GM19395 (cell line): ENCODE measurements at regions not wholly inside any gene's neighbourhood (a gene's known extent, or its start where the extent isn't known, plus 50 kb on each side); places are given as distances from the start of the nearest gene placed in this dataset.

Experiments used
- ATAC-seq: cut with Tn5 transposase; IDR thresholded peaks from one replicate; pipeline ENCODE4 v1.9.1; 2021; ENCODE audit warnings: mild to moderate bottlenecking, moderate library complexity; ENCODE audit not compliant: unreplicated experiment

DNA sequence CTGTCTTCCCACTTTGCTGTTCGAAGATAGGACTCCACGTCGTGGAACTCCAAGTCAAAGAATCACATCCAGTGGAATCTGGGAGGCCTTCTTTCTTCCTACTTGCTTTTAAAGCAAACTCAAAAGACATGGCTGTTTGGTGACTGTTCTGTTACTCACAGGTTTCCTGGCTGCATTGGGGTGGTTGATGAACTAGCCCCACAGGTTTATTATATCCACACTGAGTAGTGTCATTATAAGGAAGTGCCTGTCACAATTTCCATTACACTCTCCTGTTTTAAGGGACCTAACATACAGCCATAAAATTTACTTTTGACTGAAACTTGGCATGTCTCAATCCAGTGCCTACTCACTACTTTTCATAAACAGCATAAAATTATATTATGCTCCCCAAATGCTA, 287.3 kb upstream of the SP4 start:
- ATAC-seq, result no peak

DNA sequence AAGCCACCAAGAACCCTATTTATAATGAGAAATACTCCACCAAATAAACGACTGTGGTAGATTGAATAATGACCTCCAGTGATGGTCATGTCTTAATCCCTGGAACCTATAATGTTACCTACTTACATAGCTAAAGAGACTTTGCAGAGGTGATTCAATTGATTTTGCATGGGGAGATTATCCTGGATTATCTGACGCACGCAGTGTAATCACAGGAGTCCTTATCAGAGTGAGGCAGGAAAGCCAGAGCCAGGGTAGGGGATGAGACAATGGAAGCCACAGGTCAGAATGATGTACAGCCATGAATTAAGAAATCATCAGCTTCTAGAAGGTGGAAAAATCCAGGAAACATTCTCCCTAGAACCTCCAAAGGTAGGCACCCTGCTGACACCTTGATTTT, 286.4 kb upstream of the SP4 start:
- no peak for ATAC-seq

DNA sequence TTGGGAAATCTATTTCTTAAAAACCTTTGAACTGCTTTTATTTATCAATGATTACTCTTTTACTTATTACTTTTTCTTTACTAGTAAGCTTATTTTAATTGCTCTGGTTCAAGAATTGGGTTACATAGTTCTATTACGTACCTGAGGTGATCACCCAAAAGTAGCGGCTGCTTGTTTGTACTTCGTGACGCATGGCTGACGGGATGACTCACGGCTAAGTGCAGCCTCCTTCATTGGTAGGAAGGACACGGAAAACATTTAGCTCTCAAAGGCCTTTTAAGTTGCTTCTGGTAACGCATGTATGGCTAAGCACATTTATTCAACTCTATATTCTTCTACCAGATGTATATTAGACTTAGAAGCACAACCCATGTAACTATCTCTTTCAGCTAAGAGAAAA, 285.8 kb upstream of the SP4 start:
- ATAC-seq, result no peak

DNA sequence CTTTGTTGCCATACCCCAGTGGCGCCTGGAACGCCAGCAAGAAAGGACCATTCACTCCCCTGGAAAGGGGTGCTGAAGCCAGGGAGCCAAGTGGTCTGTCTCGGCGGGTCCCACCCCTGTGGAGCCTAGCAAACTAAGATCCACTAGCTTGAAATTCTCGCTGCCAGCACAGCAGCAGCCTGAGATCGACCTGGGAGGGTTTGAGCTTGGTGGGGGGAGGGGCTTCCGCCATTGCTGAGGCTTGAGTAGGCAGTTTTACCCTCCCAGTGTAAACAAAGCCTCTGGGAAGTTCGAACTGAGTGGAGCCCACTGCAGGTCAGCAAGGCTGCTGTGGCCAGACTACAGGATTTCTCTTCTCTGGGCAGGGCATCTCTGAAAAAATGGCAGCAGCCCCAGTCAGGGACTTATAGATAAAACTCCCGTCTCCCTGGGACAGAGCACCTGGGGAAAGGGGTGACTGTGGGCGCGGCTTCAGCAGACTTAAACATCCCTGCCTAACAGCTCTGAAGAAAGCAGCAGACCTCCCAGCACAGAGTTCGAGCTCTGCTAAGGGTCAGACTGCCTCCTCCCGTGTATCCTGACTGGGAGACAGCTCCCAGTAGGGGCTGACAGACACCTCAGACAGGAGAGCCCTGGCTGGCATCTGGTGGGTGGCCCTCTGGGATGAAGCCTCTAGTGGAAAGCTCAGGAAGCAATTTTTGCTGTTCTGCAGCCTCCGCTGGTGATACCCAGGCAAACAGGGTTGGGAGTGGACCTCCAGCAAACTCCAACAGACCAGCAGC, 281.1 kb upstream of the SP4 start:
- no peak for ATAC-seq

DNA sequence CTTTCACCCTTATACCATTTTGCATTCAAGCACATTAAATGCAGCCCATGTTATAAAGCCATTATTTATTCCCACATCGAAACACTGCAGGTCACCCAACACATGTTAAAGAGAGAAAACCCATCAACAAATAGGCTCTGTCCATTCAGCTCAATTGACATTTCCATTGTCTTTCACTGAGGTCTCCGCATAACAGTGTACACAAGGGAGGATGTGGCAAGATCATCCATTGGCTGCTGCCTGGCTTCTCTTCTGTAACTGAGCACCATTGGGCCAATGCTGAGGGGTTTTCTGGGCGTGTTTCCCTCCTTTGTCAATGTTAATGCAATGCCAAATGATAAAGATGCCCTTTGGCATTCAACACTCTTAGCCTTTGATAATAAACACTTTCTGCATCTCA, 278.1 kb upstream of the SP4 start:
- ATAC-seq, result no peak

DNA sequence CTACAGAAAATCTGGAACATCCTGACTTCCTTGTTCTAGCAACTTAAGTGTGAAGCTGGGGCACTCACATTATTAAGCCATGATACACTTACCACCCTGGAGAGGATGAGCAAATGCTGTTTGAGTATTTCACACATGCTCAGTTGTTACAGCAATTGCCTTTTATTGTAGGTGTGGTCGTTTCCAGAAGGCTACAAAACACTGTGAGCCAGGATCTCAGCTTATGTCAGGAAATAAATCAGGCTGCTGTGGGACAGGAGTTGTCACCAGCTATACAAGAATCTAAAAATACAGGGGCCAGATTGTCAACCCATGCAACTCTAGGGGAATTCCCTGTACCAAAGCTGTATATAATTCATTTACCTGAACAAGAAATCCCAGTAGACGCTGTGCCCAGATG, 273.3 kb upstream of the SP4 start:
- no peak for ATAC-seq

DNA sequence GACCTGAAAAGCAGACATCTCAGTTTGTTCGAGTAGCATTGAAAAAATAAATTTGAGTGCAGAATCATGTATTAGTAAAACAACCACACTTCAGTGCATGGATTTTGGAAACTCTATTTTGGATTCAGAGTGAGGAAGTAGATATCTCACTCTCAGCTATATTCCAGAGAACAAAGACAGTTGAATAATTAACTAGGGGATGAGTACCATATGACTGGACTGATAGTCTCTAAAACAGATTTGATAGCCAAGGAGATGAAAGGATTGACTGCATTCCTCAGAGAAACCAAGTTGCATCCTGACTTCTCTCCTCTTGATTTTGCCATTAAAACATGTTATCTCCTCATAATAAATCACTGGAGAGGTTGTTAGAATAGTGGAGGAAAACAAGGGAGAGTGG, 268.4 kb upstream of the SP4 start:
- ATAC-seq, result no peak

DNA sequence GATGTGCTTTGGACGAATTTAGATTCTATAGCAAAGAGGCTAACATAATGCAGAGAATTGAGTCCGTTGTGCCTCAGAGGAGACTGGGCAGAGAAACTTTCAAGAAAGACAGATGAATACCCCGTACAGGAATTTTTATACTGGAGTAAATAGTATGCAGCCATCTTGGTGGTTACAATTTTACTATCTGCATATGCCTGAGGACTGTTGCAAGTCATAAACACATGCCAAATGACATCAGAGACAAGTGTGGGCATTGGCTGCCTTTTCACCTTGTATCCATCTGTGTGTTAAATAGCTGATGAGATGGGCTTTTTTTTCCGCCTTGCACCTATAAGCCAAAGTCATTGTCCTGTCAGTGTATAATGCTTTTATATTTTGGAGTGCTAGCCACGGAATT, 267.5 kb upstream of the SP4 start:
- ATAC-seq, result no peak

DNA sequence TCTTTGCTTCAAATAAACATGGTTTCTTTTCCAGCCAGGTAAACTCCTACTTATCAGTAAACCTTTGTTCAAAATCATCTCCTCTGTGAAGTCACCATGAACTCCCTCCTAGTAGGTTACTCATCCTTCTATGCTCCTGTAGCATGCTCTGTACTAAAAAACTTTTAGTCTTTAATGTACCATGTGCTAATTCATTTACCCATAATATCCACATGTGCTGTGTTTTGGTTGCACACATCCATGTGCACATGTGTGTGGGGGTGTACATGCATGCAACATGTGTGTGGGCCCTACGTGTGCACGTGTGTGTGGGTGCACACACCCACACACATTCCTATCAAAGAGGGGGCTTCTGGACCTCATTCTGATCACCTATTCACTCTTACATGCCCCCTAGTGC, 259.9 kb upstream of the SP4 start:
- ATAC-seq, result no peak

DNA sequence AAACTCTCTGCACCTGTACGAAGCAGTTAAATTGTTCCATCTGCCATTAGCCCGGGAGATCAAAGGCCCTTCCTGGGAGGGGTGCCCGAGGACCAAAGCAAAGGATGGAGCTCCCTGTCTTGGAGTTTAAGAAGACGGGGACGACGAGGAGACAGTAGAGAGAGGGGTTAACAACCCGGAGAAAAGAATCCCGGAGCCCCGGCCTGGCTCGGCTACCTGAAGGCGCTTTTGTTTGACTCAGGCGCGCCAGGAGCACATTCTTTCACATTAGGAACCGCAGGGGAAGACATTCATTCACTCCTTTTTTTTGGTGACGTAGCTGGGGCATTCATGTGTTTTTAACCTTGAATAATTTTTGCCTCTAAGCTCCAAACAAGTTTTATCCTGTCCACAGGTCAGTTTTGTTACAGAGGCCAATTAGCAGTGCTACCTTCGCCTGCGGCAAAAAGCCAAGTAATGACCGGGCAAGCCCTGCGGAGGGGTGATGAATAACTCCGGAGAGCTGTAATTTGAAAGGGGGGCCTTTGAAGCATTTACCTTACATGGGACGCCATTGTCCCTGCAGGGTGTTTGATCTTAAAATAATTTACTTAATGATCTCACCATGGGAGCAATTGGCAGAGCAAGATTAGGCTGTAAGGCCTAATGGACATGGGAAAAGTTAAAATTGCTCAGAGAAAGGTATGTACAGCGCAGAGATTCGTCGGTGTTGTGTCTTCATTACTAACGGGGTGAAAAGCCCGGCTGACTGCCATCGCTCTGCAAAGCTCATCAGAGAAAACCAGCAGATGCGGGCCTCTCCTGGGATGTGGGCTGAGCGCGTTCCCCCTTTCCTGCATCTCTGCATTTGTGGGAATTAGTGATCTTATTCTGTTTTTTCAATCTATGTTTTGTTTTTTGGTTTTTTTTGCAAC, 258.0 kb upstream of the SP4 start:
- no peak for ATAC-seq

DNA sequence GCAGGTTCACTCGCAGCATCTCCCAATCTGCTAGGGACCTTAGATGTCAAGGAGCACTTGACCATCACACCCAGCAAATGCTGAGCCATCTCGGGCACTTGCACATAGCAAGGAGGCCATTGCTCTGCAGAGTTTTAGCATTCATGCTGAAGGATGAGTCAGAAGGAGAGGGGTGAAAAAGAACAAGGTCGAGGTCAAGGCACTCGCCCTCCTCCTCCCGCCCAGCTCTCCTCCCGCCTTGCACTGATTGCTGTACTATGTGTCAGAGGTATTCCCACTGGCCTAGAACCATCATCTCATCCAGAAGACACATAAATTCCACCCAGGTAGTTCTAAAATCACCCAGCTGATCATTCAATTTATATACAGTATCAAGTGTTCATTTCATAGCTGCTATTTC, 255.1 kb upstream of the SP4 start:
- ATAC-seq, result no peak

DNA sequence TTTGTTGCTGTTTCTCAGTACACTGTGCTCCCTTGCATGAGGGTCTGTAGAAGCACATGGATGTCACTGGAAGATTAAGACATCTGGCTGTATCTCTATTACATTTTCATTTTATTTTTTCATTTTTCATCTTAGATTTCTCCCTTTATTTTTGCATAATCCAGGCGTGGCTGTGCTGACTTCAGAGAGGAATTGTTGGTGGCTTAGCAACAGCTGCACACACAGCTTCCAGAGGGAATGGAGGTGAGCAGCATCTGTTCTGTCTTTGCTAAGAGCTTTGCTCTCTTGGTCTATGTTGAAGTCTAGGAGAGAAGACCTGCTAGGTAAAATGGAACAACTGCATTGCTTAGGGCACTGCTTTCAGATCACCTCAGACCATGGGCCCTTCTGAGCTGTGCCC, 254.4 kb upstream of the SP4 start:
- ATAC-seq, result no peak

DNA sequence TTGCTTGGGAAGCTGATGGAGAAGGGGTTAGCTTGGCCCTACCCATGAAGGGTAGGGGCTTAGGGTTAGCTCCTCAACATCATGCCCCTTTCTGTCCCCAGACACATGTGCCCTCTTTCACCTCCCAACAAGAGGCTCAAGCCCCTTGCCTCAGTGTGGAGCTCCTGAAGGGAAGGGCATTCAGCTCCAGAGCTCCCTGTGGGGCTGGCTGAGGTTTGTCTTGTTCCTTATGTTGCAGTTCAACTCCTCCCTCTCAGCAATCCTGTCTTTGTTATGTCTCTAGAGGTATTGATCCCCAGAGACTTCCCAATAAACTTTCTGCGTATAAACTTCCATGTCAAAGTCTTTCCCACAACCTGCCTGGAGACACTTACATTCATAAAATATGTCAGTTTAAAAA, 252.2 kb upstream of the SP4 start:
- no peak for ATAC-seq

DNA sequence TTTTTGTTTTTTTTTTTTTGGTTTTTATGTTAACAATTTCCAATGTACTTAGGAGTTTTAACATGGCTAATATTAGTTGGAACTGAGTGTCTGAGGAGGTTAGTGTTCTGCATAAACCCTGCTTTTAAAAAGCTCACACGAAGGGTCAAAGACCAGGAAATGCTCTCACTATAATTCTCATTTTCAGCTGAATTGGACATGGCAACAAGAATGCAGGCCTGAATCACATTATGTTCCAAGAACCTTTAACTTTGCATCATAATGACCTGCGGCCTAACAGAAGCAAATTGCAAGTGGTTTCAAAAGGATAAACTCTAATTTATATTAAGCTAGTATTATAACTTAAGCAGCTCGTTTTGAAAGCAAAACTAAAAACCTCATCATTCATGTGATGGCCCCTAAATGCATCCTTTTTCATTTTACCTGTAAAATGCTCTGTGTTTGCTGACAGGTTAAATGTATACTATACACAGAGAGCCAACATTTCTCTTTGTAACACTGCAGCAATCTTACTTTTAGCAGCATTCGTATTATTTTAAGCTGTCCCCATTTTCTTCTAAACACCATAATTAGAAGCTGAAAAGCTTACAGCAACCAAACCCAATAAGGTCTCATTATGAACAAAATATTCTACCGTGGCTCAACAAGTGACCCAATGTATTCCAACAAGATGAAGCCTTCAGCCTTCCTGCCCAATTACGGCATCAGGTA, 242.8 kb upstream of the SP4 start:
- ATAC-seq, result no peak

DNA sequence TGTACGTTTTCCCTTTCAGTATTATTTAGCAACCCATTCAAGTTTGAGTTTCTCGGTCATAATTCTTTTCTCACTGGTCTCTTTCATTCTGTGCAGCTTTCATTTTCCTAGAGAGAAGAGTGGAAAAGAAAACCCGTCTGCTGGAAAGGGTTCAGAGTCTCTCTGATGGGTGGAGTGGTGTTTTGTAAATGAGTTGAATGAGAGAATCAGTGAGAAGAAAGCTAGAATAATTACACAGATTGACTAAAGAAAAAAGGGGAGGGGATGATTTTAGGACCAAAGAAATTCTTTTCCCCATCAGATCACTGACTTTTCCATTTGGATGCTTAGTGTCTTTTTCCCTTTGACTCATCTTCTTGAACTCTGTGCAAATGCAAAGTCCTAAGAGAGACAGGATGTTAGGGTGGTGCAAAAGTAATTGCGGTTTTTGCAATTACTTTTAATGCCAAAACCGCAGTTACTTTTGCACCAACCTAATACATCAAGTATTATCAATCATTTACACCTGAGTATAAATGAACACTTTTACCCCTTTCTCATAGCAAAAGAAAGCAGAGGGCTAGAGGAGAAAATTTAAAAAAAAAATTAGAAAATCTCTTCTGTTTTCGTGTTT, 242.1 kb upstream of the SP4 start:
- no peak for ATAC-seq

DNA sequence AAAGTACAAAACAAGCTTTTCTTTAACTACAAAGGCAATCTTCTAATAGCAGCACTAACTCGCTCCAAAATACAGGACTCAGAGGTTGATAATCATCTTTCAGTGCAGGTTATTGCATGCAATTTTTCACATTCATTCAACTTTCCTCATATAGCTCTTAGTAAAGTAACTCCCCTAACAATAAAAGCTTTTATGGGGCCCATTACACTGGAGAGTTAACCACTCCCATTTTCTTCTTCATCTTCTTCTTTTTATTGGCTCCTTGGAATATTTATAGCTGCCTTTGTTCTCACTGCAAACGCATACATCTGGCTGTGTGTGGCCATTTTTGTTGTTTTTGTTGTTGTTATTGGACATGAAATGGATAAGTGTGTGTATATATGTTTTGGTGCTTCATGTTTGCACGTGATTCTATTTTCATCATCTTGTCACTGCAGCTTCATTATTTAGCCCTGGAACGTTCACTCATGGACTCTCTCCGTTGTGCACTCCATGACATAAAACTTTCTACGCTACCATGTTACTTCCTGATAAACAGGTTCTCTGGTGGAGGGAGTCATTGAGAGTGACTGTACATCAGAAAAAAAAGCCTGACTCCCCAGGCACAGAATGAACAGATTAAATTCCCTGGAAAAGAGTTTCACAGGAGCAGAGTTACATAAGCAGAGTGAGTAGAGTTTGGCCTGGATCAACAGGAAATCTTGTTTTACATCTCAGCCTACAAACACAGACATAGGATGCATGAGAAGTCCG, 236.4 kb upstream of the SP4 start:
- no peak for ATAC-seq

DNA sequence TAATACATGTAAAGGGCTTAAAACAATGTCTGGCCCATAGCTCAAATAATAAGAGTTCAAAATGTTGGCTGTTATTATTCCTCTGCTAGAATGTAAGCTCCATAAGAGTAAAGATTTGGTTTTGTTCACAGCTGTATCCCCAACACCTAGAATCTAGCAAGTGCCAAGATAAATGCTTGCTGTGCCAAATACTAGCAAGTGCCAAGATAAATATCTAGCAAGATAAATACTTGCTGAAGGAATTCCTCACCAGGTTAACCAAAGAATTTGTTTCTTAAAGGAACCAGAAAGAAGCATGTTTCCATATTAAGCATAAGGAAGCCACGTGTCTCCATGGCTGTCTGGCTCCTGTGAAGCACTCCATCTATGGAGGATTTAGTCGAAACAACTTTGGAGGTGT, 235.2 kb upstream of the SP4 start:
- ATAC-seq, result no peak

DNA sequence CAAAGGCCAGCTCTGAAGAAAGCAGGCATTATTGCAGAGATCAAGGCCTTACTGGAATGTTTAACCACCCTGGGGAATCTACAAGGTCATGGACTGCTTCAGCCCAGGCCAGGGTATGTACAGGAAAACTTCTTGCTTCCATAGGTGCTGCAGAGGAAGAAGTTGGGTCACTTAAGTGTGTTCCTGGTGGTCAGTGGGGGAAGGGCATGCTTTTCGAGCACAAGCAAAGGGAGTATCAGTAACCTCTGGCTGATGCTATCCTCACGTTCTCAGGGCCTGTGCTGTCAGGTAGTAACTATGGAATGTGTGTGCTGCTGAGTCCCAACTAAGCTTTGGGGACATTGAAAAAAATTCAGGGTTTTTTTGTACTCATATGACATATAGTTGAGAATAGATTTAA, 234.0 kb upstream of the SP4 start:
- ATAC-seq, result no peak

DNA sequence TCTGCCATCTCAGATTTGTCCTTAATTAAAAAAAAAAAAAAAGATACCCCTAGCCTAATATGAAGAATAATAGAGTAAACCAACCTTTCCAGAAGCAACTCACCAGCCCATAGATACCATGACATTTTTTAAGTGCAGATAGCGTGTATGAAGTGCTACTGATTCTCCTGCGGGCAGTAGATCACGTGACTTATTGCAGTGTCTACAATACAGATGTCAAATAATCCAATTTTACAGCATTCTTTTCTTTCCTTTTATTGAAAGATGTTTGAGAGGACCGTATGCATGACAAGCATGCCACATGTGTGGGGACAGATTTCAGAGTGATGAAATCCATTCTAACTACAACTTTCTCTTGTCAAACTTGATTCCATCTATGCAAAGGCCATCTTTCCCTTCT, 232.9 kb upstream of the SP4 start:
- ATAC-seq, result no peak

DNA sequence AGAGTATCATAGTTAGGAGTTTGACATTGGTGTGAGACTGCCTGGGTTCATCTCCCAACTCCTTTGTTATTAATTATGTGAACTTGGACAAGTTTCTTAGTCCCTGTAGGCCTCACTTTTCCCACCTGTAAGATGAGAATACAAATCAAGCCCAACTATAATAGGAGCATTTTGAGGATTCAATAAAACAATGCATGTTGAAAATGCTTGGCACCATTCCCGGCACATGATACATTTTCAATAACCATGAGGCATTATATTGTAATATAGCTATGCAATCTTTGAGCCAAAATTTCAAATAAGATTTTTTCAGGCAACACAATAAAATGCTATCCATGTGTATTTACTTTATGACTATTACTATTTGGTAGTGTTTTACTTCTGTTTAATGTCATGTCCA, 229.0 kb upstream of the SP4 start:
- no peak for ATAC-seq

DNA sequence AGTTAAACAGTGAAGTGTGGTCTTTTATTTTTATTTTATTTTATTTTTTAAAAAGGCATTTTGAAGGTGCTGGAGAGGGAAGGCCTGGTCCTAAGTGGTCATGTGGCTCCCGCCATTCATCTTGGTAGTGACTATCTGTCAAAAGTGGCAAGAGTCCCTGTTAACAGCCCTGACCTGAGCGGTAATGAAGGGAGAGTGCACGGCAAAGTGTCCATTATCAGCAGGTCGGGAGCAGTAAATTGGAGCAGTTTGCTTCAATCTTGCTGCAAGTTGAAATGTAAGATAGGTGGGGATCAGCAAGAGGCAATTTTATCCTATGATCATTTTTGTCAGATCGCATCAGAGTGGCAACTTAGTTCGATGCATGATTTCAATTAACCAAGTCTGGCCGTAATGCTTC, 227.4 kb upstream of the SP4 start:
- no peak for ATAC-seq
